NAMALWA (cell line): ENCODE measurements at regions not wholly inside any gene's neighbourhood (a gene's known extent, or its start where the extent isn't known, plus 50 kb on each side); places are given as distances from the start of the nearest gene placed in this dataset.

Experiments
- DNase-seq: peaks from one replicate; pipeline ENCODE4 v3.0.0-alpha.2; 2015; ENCODE audit warnings: low spot score

DNA sequence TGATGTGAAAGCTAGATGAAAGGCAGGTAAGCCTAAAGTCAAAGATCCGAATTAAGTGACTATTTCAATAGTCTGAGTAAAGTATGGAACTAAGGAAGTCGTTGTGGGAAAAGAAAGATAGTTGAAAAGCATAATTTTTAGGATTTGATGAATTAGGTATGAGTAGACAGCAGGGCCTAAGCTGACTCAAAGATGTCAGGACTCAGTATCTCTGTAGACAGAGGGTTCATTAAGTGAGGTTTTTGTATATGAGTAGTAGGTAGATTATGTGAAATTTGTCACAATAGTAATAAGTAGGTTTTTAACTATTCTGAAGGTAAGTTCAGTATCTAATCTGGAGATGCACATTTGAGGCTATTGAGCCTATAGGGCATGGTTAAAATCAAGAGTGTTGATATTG is 196.4 kb downstream of the RASSF9 start:
- DNase-seq: no peak

DNA sequence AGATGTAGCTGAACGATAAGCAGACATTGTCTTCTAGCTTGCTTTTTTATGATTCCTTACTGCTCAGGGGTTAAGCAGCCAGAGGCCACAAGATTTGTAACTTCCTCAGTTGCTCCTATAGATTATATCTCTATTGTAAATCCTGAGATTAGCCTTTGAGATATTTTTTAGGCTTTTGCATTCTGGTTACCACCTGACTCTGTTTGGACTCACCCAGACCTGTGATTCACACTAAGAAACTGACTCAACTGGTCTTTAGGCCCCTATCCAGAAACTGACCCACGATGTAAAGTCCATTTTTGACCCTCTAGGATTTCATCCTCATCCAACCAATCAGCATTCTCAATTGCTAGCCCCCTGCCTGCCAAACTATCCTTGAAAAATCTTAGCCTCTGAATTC is 194.4 kb downstream of the RASSF9 start:
- no peak for DNase-seq

DNA sequence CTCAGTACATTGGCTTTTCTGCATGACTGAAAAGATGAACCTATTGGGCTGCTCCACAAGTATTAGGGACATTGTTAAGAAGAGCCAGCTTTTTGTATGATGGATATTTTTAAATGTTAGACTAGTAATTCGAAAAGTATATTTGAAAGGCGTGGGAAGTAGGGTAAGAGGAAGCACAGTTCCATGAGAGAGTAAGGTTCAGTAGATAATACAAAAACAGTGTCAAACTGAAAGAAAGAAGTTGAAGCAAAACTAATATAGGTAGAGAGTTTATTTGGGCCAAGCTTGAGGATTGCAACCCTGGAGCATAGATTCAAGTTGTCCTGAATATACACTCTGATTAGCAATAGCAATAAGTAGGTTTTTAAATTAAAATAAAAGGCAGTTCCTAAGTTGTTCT is 193.9 kb downstream of the RASSF9 start:
- no peak for DNase-seq

DNA sequence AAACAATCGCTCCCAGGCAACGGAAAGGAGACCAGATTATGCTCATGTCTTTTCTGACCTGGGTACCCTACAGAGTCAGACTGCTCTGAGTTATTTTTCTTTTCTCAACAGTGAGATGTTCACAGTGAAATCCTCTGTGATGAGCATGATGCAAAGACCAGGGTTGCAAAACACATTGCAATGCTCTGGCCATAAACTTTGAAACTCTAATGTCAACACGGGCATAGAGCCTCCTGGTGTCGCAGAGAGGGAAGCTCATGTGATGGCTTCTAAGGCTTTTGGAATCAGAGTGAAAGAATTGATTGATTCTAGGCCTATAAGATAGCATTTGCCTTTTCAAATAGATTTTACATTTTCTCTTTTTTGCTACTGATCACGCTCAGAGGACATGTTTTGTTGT is 193.4 kb downstream of the RASSF9 start:
- DNase-seq: peak; percentile 5

DNA sequence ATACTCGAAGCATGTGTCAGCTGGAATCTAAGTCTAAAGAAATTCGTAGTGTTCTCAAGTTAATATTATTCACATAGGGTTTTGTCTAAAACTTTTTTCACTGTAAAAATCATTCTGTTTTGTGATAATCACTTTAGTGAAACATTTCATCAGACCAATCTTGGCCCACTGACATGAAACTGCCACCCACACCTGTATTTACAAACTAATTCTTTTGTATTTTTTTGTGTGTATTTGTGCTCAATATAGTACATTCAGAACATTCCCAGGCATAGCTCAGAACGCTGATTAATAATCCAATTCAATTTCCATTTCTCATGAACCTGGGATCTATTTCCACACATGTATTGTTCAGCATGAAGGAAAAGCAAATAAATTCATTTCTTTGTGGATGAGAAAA is 191.7 kb downstream of the RASSF9 start:
- no peak for DNase-seq

DNA sequence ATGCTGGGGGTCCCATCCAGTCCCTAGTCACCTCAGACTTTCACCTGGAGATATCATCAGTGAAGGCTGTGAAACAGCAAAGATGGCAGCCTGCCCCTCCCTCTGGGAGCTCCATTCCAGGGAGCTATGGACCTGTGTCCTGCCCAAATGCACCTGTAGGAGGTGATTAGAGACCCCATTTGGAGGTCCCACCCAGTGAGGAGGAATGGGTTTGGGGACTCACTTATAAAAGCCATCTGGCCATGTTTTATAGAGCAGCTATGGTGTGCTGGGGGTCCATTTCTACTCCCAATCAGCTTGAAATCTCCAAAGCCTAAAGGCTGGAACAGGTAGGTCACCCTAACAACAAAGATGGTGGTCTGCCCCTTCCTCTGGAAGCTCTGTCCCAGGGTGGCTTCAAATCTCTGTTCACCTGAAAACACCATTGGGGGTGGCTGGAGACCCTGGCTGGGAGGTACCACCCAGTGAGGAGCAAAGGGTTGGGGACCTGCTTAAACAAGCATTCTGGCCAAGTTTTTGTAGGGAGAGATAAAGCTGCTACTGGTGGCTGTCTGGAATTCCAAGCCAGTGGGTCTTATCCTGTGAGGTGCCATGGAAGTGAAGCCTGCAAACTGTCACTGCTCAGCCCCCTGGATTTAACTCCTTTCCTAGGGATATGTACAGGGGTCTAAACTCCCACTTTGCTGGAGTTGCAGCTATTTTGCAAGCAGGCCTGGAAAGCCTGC is 182.3 kb downstream of the RASSF9 start:
- no peak for DNase-seq

DNA sequence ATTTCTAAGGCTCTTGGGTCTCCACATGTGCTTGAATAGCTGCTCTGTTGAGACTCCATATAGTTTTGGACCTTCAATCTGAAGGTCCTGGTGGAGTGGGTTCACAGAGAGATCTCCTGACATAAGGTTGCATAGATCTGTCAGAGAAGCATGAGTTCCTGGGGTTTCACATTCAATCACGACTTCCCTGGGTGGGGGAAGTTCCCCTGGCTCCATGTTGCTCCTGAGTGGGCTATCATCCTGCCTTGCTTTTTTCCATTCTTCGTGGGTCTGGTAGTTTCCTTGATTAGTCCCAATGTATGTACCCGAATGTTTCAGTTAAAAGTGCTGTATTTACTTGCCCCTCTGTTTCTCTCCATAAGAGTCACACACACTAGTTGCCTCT is 181.8 kb downstream of the RASSF9 start:
- no peak for DNase-seq

DNA sequence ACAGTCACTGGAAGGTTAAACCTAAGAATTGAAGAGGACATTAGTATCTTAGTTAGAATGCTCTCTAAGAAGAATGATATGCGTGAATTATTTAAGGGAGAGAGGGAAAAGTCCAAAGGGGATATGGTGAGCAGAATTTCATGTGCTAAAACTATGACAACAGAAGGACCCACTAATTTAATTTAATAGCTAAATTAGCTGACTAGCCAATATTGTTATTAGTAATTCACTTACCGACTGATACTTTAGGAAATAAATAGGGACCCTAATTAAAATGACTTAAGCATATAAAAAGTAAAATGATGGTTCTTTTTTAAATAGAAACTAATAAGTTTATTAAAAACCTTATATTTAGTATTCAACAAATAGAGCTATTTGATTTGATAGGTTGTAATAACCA is 179.6 kb downstream of the RASSF9 start:
- no peak for DNase-seq

DNA sequence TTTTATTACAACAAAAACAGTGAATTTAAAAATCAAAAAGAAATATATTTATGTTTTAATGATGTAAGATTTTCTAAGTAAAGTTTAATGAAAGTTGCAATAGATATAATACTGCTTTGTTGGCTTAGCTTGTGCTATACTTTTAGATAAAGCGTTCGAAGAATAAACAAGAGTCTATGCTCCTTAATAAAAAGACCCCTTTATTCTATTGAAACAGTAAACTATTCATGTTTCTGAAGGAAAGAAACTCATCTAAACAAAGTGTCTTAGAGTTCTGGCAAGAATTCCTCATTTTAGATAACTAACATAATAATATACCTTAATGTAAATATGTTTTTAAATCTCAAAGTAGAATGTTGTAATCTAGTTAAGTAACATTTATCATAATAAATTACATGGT is 179.0 kb downstream of the RASSF9 start:
- no peak for DNase-seq

DNA sequence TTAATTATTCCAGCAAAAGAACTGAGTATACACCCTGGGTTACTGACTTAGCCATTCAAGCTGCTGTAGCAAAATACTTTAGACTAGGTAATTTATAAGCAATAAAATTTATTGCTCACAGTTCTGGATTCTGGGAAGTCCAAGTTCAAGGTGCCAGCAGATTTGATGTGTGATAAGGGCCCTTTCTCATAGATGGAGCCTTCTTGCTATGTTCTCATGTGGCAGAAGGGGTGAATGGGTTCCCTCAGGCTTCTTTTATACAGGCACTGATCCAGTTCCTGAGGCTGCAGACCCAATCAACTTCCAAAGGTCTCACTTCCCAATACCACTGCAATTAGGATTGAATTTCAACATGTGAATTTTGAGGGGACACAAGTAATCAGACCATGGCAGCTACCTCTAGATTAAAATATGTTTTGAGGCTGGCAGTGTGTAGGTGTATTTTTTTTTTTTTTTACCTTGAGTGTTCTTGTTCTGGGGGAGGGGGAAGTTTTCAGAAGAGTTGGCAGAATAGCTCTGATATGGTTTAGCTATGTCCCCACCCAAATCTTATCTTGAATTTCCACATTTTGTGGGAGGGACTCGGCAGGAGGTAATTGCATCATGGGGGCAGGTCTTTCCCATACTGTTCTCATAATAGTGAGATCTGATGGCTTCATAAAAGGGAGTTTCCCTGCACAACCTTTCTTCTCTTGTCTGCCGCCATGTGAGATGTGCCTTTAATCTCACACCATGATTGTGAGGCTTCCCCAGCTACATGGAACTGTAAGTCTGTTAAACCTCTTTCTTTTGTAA is 178.2 kb downstream of the RASSF9 start:
- no peak for DNase-seq

DNA sequence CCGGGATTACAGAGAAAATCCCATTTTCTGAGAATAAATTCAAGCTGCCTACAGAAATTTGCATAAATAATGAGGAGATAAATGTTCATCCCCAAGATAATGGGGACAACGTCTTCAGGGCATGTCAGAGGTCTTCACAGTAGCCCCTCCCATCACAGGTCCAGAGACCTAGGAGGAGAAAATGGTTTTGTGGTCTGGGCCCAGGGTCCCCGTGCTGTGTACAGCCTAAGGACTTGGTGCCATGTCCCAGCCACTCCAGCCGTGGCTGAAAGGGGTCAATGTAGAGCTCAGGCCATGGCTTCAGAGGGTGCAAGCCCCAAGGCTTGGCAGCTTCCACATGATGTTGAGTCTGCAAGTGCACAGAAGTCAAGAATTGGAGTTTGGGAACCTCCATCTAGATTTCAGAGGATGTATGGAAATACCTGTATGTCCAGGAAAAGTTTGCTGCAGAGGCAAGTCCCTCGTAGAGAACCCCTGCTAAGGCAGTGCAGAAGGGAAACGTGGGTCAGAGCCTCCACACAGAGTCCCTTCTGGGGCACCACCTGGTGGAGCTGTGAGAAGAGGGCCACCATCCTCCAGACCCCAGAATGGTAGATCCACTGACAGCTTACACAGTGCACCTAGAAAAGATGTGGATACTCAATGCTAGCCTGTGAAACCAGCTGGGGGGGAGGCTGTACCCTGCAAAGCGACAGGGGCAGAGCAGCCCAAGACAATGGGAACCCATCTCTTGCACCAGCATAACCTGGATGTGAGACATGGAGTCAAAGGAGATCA is 176.3 kb downstream of the RASSF9 start:
- no peak for DNase-seq

DNA sequence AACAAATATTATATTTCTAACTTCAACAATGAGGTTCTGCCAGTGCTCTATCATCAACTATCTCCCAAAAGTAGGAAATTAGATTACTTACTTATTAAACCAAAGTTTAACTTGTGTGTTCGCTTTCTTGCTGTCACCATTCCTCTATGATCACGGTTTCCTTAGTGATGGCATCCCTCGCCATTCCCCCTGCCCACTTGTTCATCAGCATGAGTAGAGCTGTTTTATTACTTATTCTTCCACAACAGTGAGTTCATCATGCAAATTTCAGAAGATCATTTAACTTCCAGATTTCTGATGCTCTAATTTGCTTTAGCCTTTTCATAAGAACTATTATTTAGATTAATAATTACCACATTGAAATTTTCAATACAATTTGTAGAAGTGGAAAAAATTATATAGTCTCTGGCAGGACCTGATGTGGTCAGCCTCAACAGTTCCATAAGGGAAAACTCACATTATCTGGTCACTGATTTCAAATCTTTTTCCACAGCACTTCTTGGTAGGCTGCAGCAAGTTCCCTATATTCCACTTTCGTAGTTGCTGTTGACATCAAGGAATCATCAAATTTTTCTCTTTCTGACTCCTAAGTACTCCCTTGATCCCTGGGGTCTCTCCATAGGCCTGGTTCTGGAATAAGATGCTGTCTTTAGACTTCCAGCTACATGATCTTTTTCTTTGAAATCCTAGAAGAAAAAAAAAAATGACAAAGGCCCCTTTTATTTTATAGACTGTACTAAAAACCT is 174.6 kb downstream of the RASSF9 start:
- DNase-seq: no peak

DNA sequence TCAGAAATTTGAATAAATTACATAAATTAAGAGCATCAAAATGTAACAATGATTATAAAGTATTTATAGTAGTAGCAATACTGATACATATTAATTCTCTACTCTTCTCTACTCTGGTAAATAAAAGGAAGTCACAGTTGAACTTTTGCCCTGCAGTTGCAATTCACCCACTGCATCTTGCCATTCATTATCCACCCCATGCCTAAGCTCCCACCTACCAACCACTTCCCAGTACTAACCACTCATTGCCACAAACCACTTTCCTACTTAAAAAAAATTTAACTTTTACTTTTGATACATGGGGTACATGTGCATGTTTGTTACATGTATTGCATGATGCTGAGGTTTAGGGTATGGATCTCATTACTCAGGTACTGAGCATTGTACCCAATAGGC is 174.0 kb downstream of the RASSF9 start:
- no peak for DNase-seq

DNA sequence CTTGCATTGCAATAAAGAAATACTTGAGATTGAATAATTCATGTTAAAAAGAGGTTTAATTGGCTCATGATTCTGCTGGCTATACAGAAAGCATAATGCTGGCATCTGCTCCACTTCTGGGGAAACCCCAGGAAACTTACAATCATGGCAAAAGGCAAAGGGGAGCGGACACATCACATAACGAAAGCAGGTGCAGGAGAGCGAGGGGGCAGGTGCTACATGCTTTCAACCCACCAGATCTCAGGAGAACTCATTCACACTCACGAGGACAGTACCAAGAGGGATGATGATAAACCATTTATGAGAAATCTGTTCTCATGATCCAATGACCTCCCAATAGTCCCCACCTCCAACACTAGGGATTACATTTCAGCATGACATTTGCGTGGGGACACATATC is 172.6 kb downstream of the RASSF9 start:
- DNase-seq: no peak

DNA sequence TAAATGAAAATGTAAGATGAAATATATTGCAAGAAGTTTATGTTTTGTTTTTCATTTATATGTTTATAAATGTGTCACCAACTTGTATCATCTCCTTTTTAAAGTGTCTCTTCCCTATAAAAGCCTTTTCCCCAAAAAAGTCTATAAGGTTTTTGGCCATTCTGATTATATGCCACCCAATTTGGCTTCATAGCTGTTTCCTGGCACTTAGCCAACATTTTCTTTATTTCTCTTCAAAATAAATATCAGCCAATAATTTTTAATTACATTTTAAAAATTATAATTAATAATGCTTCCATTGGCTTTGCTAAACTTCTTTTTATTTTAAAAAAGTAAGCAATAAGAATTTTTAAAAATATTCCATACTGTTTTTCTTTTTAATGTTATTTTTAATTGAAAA is 171.8 kb downstream of the RASSF9 start:
- DNase-seq: no peak

DNA sequence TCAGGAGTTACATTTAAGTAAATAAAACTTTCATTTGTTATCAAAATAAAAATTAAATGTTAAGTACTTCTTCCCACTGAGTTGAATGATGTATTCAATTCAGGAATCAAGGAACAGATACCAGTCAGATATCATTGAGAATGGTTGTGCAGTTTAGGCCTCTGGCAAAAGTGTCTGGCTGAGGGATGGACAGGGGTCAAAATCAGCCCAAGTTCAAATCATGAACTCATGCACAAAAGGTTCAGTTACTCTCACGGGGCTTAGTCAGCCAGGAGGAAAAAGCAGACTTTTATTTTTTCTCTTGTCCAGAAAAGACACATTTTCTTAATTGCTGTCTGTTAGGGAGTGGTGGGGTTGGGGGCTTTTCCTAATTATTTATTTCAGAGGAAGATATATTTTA is 166.3 kb downstream of the RASSF9 start:
- no peak for DNase-seq

DNA sequence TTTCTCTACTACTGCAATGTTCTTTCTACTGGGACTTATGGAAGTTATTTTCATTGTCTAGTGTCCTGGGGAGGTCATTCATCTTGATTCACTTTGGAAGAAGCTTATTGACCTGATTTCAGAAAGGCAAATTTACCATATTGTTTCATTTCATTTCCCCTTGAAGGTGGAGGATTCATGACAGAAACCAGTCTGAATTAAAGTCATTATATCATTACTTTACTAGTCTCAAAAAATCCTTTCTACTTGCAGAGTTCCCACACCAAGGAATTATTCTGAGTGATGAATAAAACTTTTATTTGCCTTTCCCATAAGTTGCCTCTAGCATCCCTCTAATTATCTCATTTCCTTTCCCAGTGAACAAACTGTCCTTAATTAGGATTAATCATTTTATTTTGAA is 163.8 kb downstream of the RASSF9 start:
- no peak for DNase-seq

DNA sequence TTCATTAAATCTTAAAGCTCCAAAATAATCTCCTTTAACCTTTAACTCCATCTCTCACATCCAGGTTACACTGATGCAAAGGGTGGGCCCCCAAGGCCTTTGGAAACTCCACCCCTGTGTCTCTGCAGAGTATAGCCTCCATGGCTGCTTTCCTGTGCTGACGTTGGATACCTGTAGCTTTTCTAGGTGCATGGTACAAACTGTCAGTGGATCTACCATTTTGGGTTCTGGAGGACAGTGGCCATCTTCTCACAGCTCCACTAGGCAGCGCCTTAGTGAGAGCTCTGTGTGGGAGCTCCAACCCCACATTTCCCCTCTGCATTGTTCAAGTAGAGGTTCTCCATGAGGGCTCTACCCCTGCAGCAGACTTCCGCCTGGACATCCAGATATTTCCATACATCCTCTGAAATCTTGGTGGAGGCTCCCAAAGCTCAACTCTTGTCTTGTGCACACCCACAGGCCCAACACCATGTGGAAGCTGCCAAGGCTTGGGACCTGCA is 162.2 kb downstream of the RASSF9 start:
- DNase-seq: no peak

DNA sequence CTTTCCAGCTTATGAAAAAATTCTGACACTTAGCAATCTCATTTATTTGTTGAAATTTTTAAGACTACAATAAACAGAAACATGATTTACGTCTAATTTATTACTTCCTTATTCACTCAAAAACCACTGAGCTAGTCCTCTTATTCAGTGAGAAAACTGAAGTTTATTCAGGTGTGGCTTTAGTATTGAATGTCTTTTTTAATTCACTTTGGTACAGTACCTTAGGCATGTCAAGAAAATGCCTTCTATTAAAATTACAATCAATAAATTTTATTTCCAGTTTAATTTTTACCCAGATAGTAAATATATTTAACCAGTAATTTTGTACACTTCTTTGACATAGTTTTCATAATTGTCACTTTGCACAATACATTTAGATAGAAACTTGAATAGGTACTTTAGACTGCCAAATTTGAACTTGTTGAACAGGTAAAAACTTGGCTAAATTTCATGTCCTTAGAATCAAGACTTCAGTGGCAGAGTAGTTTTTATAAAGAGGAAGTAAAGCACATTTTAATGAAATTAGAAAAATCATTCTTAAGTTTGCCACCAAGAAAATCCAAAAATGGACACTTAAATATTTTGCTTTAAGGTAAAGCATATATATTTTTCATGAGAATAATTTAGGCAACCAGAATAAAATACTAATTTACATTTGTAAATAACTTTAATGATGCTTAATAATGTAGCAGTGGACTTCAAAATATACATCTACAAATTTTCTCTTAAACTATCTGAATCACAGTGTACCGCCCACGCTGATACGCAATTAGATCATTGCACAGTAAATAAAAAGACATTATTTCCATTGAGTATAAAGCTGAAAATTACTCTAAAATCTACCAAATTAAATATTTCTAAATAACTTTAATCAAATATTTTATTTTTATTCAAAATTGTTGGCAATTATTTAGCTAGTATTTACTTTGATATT is 159.1 kb downstream of the RASSF9 start:
- no peak for DNase-seq

DNA sequence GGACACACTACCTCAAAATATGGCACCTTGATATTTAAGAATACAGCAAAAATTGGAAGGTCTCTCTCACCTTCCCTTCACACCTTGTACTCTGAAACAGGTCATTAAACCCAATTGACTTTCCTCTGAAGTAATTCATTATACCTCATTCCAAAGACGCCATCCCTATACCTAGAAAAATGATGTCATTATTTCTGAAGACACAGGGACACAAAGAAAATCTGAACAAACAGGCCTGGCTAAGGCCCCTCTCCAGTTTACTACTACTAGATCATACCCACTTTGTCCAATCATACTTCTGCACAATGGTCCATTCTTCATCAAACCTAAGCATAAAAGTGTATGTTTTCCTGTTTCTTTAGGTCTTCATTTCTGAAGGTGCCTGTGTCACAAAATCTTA is 156.9 kb downstream of the RASSF9 start:
- no peak for DNase-seq

DNA sequence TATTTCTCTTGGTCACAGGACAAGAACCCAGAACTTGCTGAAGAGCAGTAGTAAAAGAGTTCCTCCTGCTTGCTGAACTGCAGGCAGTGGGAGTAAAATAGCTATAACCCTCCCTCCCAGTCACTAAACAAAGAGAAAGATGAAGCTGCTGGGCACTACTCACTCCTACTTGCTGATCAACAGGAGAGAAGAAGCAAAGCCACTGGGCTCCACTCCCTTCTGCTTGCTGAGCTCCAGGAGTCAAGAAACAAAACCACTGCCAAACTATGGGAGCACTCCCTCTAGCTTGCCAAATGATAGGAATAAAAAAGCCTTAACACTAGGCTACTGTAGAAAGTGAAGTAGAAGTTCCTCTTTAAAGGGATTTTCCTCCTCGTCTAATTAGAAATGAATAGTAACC is 155.3 kb downstream of the RASSF9 start:
- no peak for DNase-seq
